GM21717 (cell line): ENCODE measurements at regions not wholly inside any gene's neighbourhood (a gene's known extent, or its start where the extent isn't known, plus 50 kb on each side); places are given as distances from the start of the nearest gene placed in this dataset.
A peak's percentile ranks its signal among the peaks of the same experiment; 100 is the strongest.

ENCODE experiments used
- ATAC-seq: cut with Tn5 transposase; IDR thresholded peaks from one replicate; pipeline ENCODE4 v1.9.1; 2021; ENCODE audit warnings: mild to moderate bottlenecking, moderate library complexity; ENCODE audit not compliant: unreplicated experiment

- no peak for ATAC-seq
Measured at GRCh38 chr10:107829161-107829560, 664.7 kb upstream of the SORCS1 start.

- ATAC-seq: no peak
Measured at GRCh38 chr10:107826171-107826570, 661.7 kb upstream of the SORCS1 start.

GRCh38 chr10:107814865-107815487 lies 650.5 kb upstream of the SORCS1 start:
- ATAC-seq: peak; percentile 68

GRCh38 chr10:107813451-107814162 lies 649.1 kb upstream of the SORCS1 start:
- ATAC-seq: no peak

- ATAC-seq: no peak
Measured at GRCh38 chr10:107809889-107810288, 645.4 kb upstream of the SORCS1 start.

- no peak for ATAC-seq
Measured at GRCh38 chr10:107807836-107808235, 643.3 kb upstream of the SORCS1 start.

GRCh38 chr10:107806026-107806425 lies 641.5 kb upstream of the SORCS1 start:
- no peak for ATAC-seq

GRCh38 chr10:107803546-107803945 lies 639.0 kb upstream of the SORCS1 start:
- ATAC-seq: no peak

GRCh38 chr10:107800061-107800460 lies 635.6 kb upstream of the SORCS1 start:
- no peak for ATAC-seq

GRCh38 chr10:107790271-107790670 lies 625.8 kb upstream of the SORCS1 start:
- no peak for ATAC-seq

- ATAC-seq: no peak
Measured at GRCh38 chr10:107771066-107771465, 606.6 kb upstream of the SORCS1 start.

GRCh38 chr10:107767185-107767584 lies 602.7 kb upstream of the SORCS1 start:
- ATAC-seq: peak; percentile 48

GRCh38 chr10:107754814-107755213 lies 590.3 kb upstream of the SORCS1 start:
- no peak for ATAC-seq

- no peak for ATAC-seq
Measured at GRCh38 chr10:107749235-107749634, 584.7 kb upstream of the SORCS1 start.

GRCh38 chr10:107747851-107748250 lies 583.3 kb upstream of the SORCS1 start:
- ATAC-seq: no peak

GRCh38 chr10:107741971-107742370 lies 577.5 kb upstream of the SORCS1 start:
- ATAC-seq: no peak

- no peak for ATAC-seq
Measured at GRCh38 chr10:107740962-107741690, 576.6 kb upstream of the SORCS1 start.

GRCh38 chr10:107739951-107740350 lies 575.4 kb upstream of the SORCS1 start:
- ATAC-seq: no peak

GRCh38 chr10:107733328-107734130 lies 569.0 kb upstream of the SORCS1 start:
- no peak for ATAC-seq

GRCh38 chr10:107732045-107732444 lies 567.5 kb upstream of the SORCS1 start:
- no peak for ATAC-seq

- ATAC-seq: peak; percentile 66
Measured at GRCh38 chr10:107728807-107729206, 564.3 kb upstream of the SORCS1 start.
